NCI-H2171 (cell line): ENCODE measurements at regions not wholly inside any gene's neighbourhood (a gene's known extent, or its start where the extent isn't known, plus 50 kb on each side); places are given as distances from the start of the nearest gene placed in this dataset.
"Not testable (repeated sequence)": the region's sequence is repeated elsewhere in the genome, so short reads cannot be mapped to it uniquely, and the experiment has no call there.

Experiments
- DNase-seq: peaks from one replicate; lab custom pipeline; 2025; lab: John Stamatoyannopoulos, UW

DNA sequence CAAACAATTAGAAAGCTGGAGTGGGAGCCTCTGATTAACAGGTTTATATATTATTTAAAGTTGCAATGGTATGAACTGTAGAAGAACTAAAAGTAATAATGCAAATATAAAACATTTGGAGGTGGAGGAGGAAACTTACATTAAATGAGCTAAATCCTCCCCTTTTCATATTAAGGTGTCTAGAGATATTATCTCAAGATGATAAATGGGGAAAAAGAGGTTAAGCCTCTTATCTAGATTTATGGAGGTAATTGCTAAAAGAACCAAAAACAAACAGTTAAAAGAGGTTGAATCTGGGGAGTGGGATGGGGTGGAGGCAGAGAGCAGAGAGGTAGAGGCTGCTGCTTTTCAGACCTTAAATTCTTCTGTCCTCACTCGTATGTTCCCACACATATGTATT, 147.8 kb upstream of the SLC24A2 start:
- no peak for DNase-seq

GRCh38 chr9:19935422-19935821, 146.6 kb upstream of the SLC24A2 start:
- DNase-seq, result no peak

DNA sequence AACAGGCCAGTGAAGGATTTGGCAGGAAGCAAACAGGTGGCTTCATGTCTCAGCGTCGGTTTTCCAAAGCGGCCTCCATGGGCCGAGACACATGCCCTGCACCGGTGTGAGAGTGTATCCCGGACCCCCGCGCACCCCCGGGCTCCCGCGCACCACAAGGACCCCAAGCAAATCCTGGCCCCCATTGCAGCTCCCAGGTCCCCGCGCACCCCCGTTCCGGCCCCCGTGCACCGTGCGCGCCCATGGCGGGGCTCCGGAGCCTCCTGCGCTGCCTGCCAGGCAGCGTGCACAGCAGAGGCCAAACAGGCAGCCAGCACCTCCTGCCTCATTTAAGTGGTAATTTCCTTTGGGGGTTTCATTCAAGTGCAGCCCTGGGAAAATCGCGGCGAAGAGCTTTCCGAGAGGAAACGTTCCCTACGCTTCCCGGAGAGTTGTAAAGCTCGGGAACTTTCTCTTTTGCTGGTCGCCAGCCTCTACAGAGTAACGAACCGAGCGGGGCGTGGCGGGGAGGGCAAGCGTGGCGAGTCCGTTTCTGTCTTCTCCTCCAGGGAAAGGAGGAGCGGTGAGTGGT, 145.5 kb upstream of the SLC24A2 start:
- DNase-seq, result no peak

DNA sequence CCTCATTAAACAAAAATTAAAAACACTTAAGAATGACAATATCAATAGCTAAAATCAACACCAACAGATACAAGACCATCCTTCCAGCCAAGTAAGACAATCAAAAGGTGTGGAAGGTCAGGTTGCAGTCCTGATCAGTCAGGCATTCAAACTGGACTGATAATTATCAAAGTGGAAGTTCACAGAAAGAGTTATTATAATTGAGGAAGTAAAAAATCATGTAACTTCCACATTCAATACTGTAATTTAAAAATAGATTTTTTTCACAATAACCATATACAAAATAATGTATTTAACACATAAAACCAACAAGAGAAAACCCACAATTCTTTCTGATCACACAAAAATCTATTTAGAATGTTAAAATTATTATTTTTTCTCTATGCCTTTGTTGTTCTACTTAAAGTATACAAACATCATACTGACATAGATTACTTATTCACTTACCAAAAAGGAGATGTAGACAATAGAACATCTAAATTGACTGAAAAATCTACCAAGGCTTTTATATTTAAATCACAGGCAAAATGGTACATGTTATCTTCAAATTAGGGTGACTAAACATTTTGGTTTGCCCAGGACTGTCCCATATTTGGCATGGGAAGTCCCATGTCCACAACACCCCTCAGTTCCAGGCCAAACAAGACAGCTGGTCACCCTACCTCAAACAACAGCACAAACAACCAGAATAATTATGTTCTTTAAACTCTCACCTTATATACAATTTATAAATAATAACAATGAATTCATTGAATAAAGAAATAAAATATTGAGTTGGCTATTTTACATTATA, 142.5 kb upstream of the SLC24A2 start:
- no peak for DNase-seq

- no peak for DNase-seq
Observed at GRCh38 chr9:19927560-19927959, 138.7 kb upstream of the SLC24A2 start.

DNA sequence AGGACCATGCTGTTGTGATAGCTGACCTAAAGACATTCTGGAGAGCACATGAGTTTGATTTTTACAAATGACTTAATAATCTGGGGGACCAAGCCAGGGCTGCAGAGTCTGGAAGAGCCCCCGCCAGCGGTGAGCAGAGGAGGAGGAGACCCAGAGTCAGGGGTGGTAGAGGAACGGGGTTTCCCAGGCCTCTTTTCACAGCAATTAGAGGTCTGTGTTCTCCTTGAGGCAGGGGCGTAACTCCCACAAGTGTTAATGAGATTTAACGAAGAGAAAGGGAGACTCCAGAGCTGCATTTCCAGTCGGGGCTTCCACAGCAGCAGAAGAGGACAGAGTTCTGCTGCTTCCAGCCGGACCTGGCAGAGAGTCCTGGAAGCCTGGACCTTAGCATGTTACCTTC, 137.9 kb upstream of the SLC24A2 start:
- DNase-seq, result no peak

DNA sequence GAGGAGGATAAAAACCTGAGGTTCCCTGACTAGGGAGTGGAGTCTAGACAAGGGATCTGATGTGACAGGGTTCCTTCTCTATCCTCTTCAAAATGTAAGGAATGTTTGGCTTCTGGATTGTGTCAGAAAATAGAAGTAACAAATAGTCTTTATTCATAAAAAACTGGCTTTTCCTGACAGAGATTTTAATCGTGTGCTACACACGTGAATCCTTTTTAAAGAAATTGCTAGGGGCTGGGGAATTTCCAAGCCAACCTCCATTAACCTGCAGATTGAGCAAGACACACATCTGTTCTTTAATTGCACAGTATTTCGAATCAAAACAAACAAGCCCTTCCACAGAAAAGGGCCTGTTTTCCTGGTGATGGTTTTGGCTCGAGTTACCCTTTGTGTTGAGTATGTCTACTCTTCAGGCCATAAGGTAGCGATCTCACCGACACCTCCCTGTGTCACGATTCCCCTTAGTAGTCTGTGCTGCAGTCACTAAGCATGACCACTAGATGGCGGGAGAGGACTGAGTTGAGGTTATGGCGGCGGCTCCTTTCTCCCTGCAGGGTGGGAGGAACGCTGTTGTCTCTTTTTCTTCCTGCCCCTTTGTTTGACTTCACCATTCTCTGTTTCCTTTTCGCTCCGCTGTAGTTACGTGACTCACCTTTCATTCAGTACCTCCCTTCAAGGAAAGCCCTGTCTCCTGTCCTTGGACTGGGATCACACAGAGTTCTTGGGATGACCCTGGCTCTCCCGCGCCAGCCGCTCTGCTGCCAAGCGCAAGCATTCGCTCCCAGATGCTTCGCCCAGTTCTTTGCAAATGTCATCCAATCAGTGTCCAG, 137.1 kb upstream of the SLC24A2 start:
- peak; percentile 60 for DNase-seq

DNA sequence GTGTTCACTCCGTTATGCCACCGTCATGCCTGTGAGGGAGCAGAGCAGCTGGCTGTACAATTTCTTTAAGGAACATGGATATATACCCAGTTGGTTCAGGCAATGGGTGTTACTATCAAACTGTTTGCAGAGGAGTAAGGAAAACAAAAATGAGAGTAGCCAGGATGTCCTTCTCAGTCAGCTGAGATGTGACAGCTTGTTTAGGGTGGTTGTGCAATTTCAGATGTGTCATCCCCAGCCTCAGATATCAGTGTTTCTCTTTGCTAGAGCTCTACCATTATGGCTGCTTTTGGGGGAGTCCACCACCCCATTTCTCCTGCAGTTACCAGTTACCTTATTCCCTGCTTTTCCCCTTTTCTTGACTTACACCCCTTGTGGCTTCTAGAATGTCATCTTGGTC, 135.2 kb upstream of the SLC24A2 start:
- no peak for DNase-seq

DNA sequence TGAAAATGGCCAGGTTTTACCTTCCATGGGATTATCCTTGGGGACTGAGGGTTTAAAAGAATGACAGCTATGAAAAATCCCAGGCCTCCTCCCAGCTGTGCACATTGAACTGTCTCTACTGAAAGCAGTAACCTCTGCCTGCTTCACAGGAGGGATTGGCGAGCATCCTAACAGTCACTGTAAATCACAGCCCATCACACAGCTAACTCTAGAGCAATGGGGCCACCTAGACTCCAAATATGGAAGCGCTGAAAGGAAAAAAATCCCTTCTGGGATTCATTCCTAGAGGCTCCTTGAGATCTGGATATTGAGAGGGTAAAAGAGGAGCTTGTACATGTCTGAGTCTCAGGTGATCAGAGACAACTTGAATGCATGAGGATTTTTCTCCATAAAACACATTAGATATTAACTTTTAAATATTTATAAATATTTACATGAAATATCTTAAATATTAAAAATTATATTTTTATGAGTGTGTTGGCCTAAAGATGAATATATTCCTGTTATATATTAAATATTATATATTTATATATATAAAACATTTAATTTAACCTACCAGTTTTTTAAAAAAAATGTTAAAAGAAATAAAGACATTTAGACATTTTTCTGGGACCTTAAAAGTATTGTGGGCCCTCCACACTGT, 133.8 kb upstream of the SLC24A2 start:
- peak; percentile 19 for DNase-seq

DNA sequence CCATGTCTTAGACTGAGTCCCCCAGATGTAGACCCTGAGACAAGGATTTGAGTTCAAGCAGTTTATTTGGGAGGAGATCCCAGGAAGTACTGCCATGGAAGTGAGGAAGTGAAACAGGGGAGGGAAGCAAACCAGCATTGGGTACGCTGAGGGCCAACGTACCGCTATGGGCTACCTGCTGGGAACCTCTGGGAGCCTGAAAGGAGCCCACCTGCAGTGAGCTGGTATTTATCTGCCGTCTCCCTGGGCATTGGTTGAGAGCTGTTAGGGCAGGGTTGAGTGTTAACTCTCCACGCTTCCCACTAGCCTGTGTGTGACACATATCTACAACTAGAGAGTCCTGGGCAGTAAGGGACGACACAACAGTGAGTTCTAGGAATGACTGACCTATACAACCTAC, 131.6 kb upstream of the SLC24A2 start:
- DNase-seq, result no peak

GRCh38 chr9:19918630-19919029, 129.8 kb upstream of the SLC24A2 start:
- no peak for DNase-seq

GRCh38 chr9:19914044-19914443, 125.2 kb upstream of the SLC24A2 start:
- no peak for DNase-seq

GRCh38 chr9:19913151-19913550, 124.3 kb upstream of the SLC24A2 start:
- DNase-seq, result no peak

GRCh38 chr9:19903076-19903475, 114.2 kb upstream of the SLC24A2 start:
- DNase-seq, result no peak

DNA sequence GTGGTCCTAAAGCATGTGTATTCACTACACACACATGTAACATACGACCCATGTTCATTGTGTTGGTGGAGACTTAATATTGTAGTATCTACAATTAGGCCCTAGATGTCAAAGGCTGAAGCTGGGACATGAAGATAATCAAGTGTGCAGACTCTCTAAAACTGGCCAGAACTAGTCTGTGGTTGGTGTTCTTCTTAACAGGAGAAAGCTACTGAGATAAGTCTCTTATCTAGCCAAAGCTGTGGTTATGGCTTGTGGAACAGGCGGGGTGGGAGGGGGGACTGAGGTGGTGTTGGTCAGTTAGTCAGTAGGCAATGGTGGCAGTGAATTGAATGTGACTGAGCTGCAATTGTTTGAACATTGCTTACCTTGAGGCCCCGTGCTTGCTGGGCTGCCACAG, 112.7 kb upstream of the SLC24A2 start:
- DNase-seq, result no peak

DNA sequence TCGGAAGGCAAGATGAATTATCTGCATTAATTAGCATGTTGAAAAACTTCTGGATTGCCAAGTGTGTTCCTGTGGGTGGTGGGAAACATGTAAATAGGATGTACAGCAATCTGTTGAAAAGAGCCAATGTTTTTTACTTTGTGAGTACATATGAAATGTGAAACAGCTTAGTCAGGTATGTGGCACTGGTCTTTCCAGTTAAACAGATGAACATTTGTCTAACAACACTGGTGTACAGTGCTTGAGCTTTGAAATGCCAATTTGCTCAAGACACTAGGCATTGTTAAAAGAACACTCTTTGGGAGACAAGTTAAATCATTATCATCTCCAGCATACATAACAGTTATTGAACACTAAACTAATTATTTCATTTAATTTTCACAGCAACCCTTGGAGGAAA, 107.3 kb upstream of the SLC24A2 start:
- DNase-seq, result no peak

DNA sequence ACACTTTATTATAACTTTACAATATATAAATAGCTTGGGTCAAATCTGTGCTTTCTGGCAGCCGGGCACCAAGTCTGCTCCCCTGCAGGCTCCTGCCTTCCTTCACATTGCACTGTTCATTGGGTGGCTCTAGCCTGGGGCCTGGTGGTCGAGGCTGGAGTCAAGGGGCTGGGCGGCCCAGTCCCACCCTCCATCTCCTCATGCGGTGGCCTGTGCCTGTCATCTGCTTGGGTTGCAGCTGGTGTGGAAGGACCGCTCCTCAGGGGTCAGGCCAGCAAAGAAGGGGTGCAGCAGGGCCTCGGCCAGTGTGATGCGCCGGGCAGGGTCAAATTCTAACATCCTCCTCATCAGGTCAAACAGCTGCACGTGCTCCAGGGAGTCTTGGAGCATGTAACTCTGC, 106.7 kb upstream of the SLC24A2 start:
- DNase-seq, result not testable (repeated sequence)

DNA sequence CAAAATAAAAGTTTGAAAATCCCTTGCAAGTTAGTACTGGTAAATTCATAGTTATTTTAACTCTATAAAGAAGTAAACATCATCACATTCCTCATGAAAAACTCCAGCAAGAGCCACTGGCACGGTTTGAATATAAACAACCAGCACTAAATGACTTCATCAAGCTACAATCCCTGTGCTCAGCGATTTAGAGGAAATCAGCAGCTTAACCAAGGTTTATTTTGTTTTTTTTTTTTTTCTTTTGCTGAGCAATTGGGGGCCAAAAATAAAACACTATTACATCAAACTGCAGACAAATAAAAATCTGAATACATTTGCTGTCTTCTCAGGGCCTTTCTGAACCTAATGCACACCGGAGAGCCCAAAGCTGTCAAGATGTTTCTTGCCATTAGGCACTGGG, 106.2 kb upstream of the SLC24A2 start:
- DNase-seq, result no peak

DNA sequence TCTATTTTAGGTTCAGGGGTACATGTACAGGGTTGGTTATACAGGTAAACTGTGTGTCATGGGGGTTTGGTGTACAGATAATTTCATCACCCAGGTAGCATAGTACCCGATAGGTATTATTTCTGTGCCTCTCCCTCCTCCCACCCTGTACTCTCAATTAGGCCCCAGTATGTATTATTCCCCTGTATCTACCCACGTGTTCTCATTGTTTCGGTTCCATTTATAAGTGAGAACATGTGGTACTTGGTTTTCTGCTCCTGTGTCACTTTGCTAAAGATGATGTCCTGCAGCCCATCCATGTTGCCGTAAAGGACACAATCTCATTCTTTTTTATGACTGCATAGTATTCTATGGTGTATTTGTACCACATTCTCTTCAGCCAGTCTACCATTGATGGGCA, 96.8 kb upstream of the SLC24A2 start:
- no peak for DNase-seq

GRCh38 chr9:19879062-19879461, 90.2 kb upstream of the SLC24A2 start:
- DNase-seq, result no peak

DNA sequence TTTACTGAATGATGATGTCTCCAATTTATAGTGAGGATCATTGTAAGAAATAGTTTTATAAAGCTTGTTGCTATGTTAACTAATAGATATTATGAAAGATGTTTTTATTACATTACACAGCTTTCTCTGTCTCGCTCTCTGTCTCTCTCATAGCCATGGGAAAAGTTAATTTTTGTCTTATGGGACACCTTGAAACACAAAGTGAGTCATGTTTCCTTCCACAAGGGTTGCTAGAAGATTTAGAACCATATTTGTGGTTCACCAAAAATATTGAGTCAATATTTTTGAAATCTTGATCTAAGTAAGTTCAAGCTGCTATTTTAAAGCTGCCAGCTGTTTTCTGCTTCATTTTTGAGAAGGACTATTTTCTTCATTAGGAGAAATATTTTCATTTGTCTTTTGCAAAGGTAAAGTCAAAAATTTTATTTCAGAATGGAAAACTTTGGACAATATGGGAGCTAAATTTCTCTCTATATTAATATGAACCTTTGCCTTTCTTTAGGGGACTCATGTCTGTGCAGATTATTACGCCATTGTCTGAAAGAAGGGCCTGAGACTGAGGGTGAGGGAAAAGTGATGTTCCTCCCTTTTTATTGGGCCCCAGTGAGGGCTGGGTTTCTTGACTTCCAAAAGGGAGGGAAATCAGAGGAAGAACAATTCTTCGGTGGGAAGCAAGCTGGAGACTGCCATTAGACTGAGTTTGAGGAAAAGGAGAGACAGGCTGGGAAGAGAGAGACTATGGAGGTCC, 87.9 kb upstream of the SLC24A2 start:
- no peak for DNase-seq
